A673 (cell line): ENCODE measurements at regions not wholly inside any gene's neighbourhood (a gene's known extent, or its start where the extent isn't known, plus 50 kb on each side); places are given as distances from the start of the nearest gene placed in this dataset.

Source experiments
- EZH2 ChIP-seq: fragments of 200-600 bp; sonication (generic); IDR thresholded peaks from 2 replicates; pipeline ENCODE4 v1.6.1; 2017; ENCODE audit warnings: borderline replicate concordance, low read depth, mild to moderate bottlenecking, mixed read lengths, antibody characterized with exemption, low read length; ENCODE audit not compliant: poor library complexity, severe bottlenecking
- TF ChIP-seq, protein P1 (sequence below): fragments of 300-800, 200-600 bp; sonication (generic); conservative IDR thresholded peaks from 2 replicates; pipeline ENCODE4 v1.5.1; 2017; ENCODE audit warnings: low read depth, mild to moderate bottlenecking, antibody characterized with exemption, low read length, moderate library complexity, mixed read lengths

DNA sequence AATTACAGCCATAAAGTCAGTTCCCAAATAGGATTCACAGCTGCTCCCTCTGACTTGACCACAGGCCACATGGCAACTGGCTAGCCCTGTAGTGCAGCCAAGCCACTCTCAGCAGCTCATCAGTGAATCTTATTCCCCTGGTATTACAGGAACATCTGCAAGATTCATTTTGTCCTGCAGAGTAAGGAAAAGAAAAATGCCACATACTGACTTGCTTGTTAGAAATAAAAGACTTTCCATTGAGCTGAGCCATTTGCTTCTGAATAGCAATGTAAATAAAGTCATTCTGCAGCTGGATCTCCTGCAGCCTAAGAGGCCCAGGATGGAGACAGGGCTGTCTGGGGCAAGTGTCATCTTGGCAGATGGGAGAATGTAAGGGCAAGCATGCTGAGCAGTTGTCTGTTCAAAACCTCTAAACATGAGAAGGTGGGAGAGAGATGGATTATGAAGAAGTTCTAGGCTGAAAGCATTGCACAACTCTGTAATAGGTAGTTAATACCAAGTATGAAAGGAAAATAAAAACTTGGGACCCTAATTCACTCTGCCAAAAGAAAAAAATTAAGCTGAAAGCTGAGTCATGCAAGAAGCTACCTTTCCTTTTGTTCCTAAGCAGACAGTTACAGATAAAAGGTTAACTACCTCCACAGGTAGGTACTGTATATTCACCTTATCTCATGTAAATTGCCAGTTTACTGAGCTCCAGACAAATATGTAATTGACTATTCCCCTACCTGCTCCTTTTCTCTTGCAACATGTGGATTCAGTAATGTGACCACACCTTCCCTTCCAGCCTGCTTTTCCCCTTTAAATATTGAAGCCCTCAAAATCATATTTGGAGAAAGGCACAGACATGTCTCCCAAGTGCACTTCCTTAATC lies 244.4 kb upstream of the RAI14 start:
- TF ChIP-seq, protein P1, sequence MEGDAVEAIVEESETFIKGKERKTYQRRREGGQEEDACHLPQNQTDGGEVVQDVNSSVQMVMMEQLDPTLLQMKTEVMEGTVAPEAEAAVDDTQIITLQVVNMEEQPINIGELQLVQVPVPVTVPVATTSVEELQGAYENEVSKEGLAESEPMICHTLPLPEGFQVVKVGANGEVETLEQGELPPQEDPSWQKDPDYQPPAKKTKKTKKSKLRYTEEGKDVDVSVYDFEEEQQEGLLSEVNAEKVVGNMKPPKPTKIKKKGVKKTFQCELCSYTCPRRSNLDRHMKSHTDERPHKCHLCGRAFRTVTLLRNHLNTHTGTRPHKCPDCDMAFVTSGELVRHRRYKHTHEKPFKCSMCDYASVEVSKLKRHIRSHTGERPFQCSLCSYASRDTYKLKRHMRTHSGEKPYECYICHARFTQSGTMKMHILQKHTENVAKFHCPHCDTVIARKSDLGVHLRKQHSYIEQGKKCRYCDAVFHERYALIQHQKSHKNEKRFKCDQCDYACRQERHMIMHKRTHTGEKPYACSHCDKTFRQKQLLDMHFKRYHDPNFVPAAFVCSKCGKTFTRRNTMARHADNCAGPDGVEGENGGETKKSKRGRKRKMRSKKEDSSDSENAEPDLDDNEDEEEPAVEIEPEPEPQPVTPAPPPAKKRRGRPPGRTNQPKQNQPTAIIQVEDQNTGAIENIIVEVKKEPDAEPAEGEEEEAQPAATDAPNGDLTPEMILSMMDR = no peak
- no peak for TF ChIP-seq EZH2
